Body of pancreas (tissue), 4 donors: ENCODE measurements at regions not wholly inside any gene's neighbourhood (a gene's known extent, or its start where the extent isn't known, plus 50 kb on each side); places are given as distances from the start of the nearest gene placed in this dataset.

Source experiments
- ATAC-seq: fragments of 150-250 bp; one replicate; pipeline ENCODE4 v1.9.1; 2016
- DNase-seq, 4 donors: peaks; one replicate each; pipeline ENCODE4 v3.0.0-alpha.2; 2019
- H3K27ac ChIP-seq, 4 donors: fragments of 200-600 bp; sonication (generic); 1 replicate in 3 of 4; 2 replicates in 1 of 4; pipeline versions ENCODE4 v1.5.1 to v1.6.1; 2016 to 2019; ENCODE audit warnings: mild to moderate bottlenecking in 1 of 4, mixed read lengths in 1 of 4, moderate library complexity in 1 of 4
- H3K27me3 ChIP-seq, 2 donors: fragments of 200-600 bp; sonication (generic); one replicate each; pipeline ENCODE4 v1.6.0; 2016; ENCODE audit warnings: mild to moderate bottlenecking in 1 of 2
- H3K36me3 ChIP-seq, 2 donors: fragments of 200-600 bp; sonication (generic); replicated peaks in 1 of 2; 2 replicates each; pipeline ENCODE4 v1.5.1; 2016; ENCODE audit warnings: low read depth in 2 of 2; ENCODE audit not compliant: insufficient read depth in 1 of 2
- H3K4me1 ChIP-seq: fragments of 200-600 bp; sonication (generic); one replicate; pipeline ENCODE4 v1.6.0; 2016
- H3K4me3 ChIP-seq, 2 donors: fragments of 200-600 bp; sonication (generic); 1 replicate in 1 of 2; 2 replicates in 1 of 2; pipeline ENCODE4 v1.5.1; 2016 to 2019
- H3K9me3 ChIP-seq, 3 donors: fragments of 200-600 bp; sonication (generic); 1 replicate in 2 of 3; 2 replicates in 1 of 3; pipeline ENCODE4 v1.5.1; 2016
- POLR2A ChIP-seq, 3 donors: fragments of 450-650 bp; IDR thresholded peaks; one replicate each; pipeline ENCODE4 v1.6.1; 2016; ENCODE audit warnings: antibody characterized with exemption in 3 of 3, mild to moderate bottlenecking in 2 of 3
- WGBS, 2 donors: methylation state at CpG; one replicate each; pipeline ENCODE4 v1.1.5; 2017; 5-methylcytosine and 5-hydroxymethylcytosine counted together
- intact Hi-C: fragments of 100-400 bp; cut with DNase I; formaldehyde crosslinking; loops from one replicate; pipeline ENCODE4 v1.15.1; 2023
- TF ChIP-seq, protein P1 (sequence below), 7 experiments: fragments of 450-650 bp in 4 of 7; fragments of 200-600 bp in 3 of 7; sonication (generic) in 3 of 7; IDR thresholded peaks; one replicate each; pipeline ENCODE4 v1.5.1; 2016 to 2019; ENCODE audit warnings: antibody characterized with exemption in 7 of 7

DNA sequence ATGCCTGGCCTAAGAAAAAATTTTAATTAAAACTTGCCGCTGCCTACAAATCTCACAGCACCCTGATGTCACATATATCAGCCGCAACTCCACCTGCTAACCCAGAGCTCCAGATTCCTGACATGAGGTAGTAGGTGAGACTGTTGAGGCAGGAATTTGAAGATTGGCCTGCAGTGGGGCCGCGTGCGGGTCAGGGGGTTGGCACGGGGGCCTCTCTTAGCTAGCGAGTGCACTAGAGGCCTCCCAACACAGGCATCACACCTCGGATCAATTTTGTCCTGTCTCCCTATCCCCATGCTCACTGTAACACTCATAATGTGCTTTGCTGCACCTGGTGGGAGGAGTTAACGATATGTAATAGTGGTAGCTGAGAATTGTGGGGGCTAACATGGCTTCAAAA, 349.8 kb downstream of the CDC5L start:
- intact Hi-C loops: no loop called here
- WGBS, 2 donors: 77 to 85% methylated on average over 9 of the region's 9 CpGs
- no peak overlapping the region for H3K27ac ChIP-seq
- H3K27me3 ChIP-seq: no peaks in the 10 kb centered on the region
- ATAC-seq (no peak), DNase-seq (no peak)
- no peak overlapping the region for H3K4me3 ChIP-seq
- TF ChIP-seq, protein P1, sequence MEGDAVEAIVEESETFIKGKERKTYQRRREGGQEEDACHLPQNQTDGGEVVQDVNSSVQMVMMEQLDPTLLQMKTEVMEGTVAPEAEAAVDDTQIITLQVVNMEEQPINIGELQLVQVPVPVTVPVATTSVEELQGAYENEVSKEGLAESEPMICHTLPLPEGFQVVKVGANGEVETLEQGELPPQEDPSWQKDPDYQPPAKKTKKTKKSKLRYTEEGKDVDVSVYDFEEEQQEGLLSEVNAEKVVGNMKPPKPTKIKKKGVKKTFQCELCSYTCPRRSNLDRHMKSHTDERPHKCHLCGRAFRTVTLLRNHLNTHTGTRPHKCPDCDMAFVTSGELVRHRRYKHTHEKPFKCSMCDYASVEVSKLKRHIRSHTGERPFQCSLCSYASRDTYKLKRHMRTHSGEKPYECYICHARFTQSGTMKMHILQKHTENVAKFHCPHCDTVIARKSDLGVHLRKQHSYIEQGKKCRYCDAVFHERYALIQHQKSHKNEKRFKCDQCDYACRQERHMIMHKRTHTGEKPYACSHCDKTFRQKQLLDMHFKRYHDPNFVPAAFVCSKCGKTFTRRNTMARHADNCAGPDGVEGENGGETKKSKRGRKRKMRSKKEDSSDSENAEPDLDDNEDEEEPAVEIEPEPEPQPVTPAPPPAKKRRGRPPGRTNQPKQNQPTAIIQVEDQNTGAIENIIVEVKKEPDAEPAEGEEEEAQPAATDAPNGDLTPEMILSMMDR (IDR thresholded peaks at IDR 0.05): no peak
- H3K4me1 ChIP-seq: no peaks in the 10 kb centered on the region
- H3K9me3 ChIP-seq: no peaks in the 10 kb centered on the region
- no peaks in the 10 kb centered on the region for H3K36me3 ChIP-seq

- H3K4me3 ChIP-seq: no peak overlapping the region
- no peak for DNase-seq
- no peaks in the 10 kb centered on the region for H3K9me3 ChIP-seq
- intact Hi-C loops: no loop called here
- TF ChIP-seq, protein P1 (IDR thresholded peaks at IDR 0.05): no peak
- no peak for TF ChIP-seq POLR2A (IDR thresholded peaks at IDR 0.05)
- H3K27ac ChIP-seq: no peak overlapping the region
- H3K27me3 ChIP-seq: no peaks in the 10 kb centered on the region
- ATAC-seq: no peak
- WGBS, 2 donors: 59 to 60% methylated on average over 6 of the region's 6 CpGs
- H3K4me1 ChIP-seq: no peaks in the 10 kb centered on the region
- H3K36me3 ChIP-seq: no peaks in the 10 kb centered on the region
These were observed 350.5 kb downstream of the CDC5L start for GRCh38 chr6:44737829-44738528.

DNA sequence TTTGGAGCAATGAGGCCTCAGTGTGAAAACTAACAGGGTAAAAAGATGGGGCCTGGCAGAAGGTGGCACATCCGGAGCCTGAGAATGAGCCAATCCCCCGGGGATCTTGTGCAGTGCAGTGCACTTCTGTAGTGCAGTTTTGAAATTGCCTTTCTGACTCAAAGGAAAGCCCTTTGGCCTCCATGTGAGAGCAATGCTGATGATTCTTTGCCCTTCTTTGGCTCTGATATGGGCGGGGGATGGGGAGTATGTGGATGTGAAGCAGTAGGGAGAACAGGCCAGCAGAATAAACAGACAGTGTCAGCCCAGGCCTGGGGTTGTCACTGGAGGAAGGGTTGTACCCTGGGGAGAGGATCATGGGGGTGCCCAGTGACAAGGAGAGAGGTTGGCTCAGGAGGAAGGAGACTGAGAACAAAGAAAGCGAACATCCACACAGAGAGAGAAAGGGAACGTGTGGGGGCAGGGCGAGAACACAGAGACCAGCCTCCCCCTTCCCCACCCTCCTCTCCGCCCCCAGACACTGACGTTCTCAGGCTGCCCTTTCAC, 351.2 kb downstream of the CDC5L start:
- DNase-seq (peak in 1 of 4 donors; percentile 24), ATAC-seq (no peak)
- Histone ChIP-seq H3K27me3 (no peaks in the 10 kb centered on the region), H3K36me3 (no peaks in the 10 kb centered on the region), H3K4me1 (no peaks in the 10 kb centered on the region), H3K27ac (no peak overlapping the region), H3K4me3 (no peak overlapping the region), H3K9me3 (no peaks in the 10 kb centered on the region)
- 79 to 90% methylated on average over 8 of the region's 8 CpGs for WGBS, 2 donors
- TF ChIP-seq, protein P1 (IDR thresholded peaks at IDR 0.05): no peak
- TF ChIP-seq POLR2A (IDR thresholded peaks at IDR 0.05): no peak
- intact Hi-C loops: no loop called here

DNA sequence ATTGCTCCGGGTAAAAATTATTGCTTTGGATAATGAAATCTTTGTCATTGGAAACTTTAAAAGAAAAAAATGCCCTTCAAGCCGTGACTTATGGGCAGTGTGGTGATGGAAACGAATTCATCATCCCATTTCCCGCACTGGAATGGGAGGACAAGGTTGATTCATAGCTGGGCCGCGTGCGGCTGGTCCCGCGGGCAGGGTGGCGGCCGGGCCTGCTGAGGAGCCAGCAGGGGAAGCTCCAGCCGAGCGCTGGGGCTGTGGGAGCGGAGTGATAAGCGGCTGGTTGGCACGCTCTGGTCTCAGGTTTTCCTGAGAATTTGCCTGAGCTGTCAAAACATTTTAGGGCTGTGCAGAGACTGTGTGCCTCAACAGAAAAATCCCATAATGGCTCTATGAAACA, 351.7 kb downstream of the CDC5L start:
- ATAC-seq (no peak), DNase-seq (no peak)
- no peaks in the 10 kb centered on the region for H3K36me3 ChIP-seq
- no peaks in the 10 kb centered on the region for H3K9me3 ChIP-seq
- 81 to 82% methylated on average over 16 of the region's 16 CpGs for WGBS, 2 donors
- no peak for TF ChIP-seq POLR2A (IDR thresholded peaks at IDR 0.05)
- TF ChIP-seq, protein P1 (IDR thresholded peaks at IDR 0.05): no peak
- H3K4me1 ChIP-seq: no peaks in the 10 kb centered on the region
- intact Hi-C loops: no loop called here
- no peak overlapping the region for H3K27ac ChIP-seq
- no peak overlapping the region for H3K4me3 ChIP-seq
- no peaks in the 10 kb centered on the region for H3K27me3 ChIP-seq

GRCh38 chr6:44740566-44741120, 353.1 kb downstream of the CDC5L start:
- Histone ChIP-seq H3K4me1 (no peaks in the 10 kb centered on the region), H3K4me3 (no peak overlapping the region), H3K36me3 (no peaks in the 10 kb centered on the region), H3K27me3 (no peaks in the 10 kb centered on the region), H3K9me3 (no peaks in the 10 kb centered on the region), H3K27ac (no peak overlapping the region)
- no peak for ATAC-seq
- intact Hi-C loops: no loop called here
- no peak for TF ChIP-seq POLR2A (IDR thresholded peaks at IDR 0.05)
- TF ChIP-seq, protein P1 (IDR thresholded peaks at IDR 0.05): no peak
- DNase-seq: no peak
- WGBS, 2 donors: 76 to 77% methylated on average over 8 of the region's 8 CpGs
